HAP-1 (cell line): ENCODE measurements at regions not wholly inside any gene's neighbourhood (a gene's known extent, or its start where the extent isn't known, plus 50 kb on each side); places are given as distances from the start of the nearest gene placed in this dataset.
A peak's percentile ranks its signal among the peaks of the same experiment; 100 is the strongest.
"Not testable (repeated sequence)": the region's sequence is repeated elsewhere in the genome, so short reads cannot be mapped to it uniquely, and the experiment has no call there.

Experiments used
- DNase-seq, 2 experiments: peaks; one replicate each; pipeline ENCODE4 v3.0.0-alpha.2; 2016 to 2020; ENCODE audit warnings: low spot score in 2 of 2
- H3K27me3 ChIP-seq: fragments of 250-450 bp; sonication (Bioruptor Pico); 2 replicates; pipeline ENCODE4 v1.5.1; 2020; ENCODE audit warnings: low read depth, mild to moderate bottlenecking, moderate library complexity
- H3K36me3 ChIP-seq: fragments of 250-450 bp; sonication (Bioruptor Pico); replicated peaks from 2 replicates; pipeline ENCODE4 v1.5.1; 2020; ENCODE audit warnings: mild to moderate bottlenecking
- H3K4me1 ChIP-seq: fragments of 250-450 bp; sonication (Bioruptor Pico); 2 replicates; pipeline ENCODE4 v1.5.1; 2020; ENCODE audit warnings: mild to moderate bottlenecking
- H3K4me3 ChIP-seq: fragments of 250-450 bp; sonication (Bioruptor Pico); 2 replicates; pipeline ENCODE4 v1.5.1; 2020; ENCODE audit warnings: mild to moderate bottlenecking, moderate library complexity
- H3K9me3 ChIP-seq: fragments of 250-450 bp; sonication (Bioruptor Pico); 2 replicates; pipeline ENCODE4 v1.5.1; 2020; ENCODE audit warnings: mild to moderate bottlenecking, moderate library complexity
- in situ Hi-C: fragments of 300-500 bp; cut with MboI; formaldehyde crosslinking; loops from 3 replicates; pipeline ENCODE4 v1.14.3; 2020; ENCODE audit warnings: low sequenced_read_pairs, inconsistent platforms, mixed read lengths

- Histone ChIP-seq H3K27me3 (no peaks in the 10 kb centered on the region), H3K4me3 (no peak overlapping the region), H3K9me3 (peaks cover 2% of the 10 kb centered on the region; the same call in 1 of the 2 replicates), H3K36me3 (no peaks in the 10 kb centered on the region), H3K4me1 (no peaks in the 10 kb centered on the region)
- in situ Hi-C loops, result no loop called here
- DNase-seq, result peak in 1 of 2 experiments; percentile 82
These were observed 106.0 kb upstream of the TMTC1 start for GRCh38 chr12:29889737-29890136.

- H3K27me3 ChIP-seq, result no peaks in the 10 kb centered on the region
- DNase-seq, result no peak
- no peaks in the 10 kb centered on the region for H3K4me1 ChIP-seq
- in situ Hi-C loops, result no loop called here
- no peak overlapping the region for H3K4me3 ChIP-seq
- peaks cover 5% of the 10 kb centered on the region; the same call in 1 of the 2 replicates for H3K9me3 ChIP-seq
- no peaks in the 10 kb centered on the region for H3K36me3 ChIP-seq
These were observed 105.0 kb upstream of the TMTC1 start for GRCh38 chr12:29888777-29889176.

GRCh38 chr12:29884957-29885356, 101.2 kb upstream of the TMTC1 start:
- in situ Hi-C loops, H3K4me3 ChIP-seq, H3K27me3 ChIP-seq, H3K36me3 ChIP-seq, H3K9me3 ChIP-seq, H3K4me1 ChIP-seq: not testable (repeated sequence)
- peak in 1 of 2 experiments; percentile 15 for DNase-seq

- H3K4me1 ChIP-seq, result peaks cover 9% of the 10 kb centered on the region; the same call in 1 of the 2 replicates
- DNase-seq, result no peak
- no peak overlapping the region for H3K4me3 ChIP-seq
- in situ Hi-C loops, result no loop called here
- H3K36me3 ChIP-seq, result no peaks in the 10 kb centered on the region
- peaks cover 5% of the 10 kb centered on the region; the same call in 1 of the 2 replicates for H3K9me3 ChIP-seq
- H3K27me3 ChIP-seq, result no peaks in the 10 kb centered on the region
These were observed 100.3 kb upstream of the TMTC1 start for GRCh38 chr12:29883941-29884554.

GRCh38 chr12:29883525-29883924, 99.8 kb upstream of the TMTC1 start:
- in situ Hi-C loops, result no loop called here

GRCh38 chr12:29882846-29883245, 99.1 kb upstream of the TMTC1 start:
- peaks cover 9% of the 10 kb centered on the region; the same call in 1 of the 2 replicates for H3K4me1 ChIP-seq
- in situ Hi-C loops, result no loop called here
- peaks cover 2% of the 10 kb centered on the region; the same call in 1 of the 2 replicates for H3K9me3 ChIP-seq
- no peak overlapping the region for H3K4me3 ChIP-seq
- no peaks in the 10 kb centered on the region for H3K27me3 ChIP-seq
- H3K36me3 ChIP-seq, result no peaks in the 10 kb centered on the region
- peak; percentile 30 to 79 for DNase-seq

More at GRCh38 chr12:29883525-29883924, 99.8 kb upstream of the TMTC1 start:
- H3K4me1 ChIP-seq, result peaks cover 9% of the 10 kb centered on the region; the same call in 1 of the 2 replicates
- H3K36me3 ChIP-seq, result no peaks in the 10 kb centered on the region
- no peak for DNase-seq
- no peaks in the 10 kb centered on the region for H3K27me3 ChIP-seq
- H3K4me3 ChIP-seq, result no peak overlapping the region
- peaks cover 5% of the 10 kb centered on the region; the same call in 1 of the 2 replicates for H3K9me3 ChIP-seq

GRCh38 chr12:29880987-29881386, 97.2 kb upstream of the TMTC1 start:
- peaks cover 2% of the 10 kb centered on the region; the same call in 1 of the 2 replicates for H3K9me3 ChIP-seq
- in situ Hi-C loops, result no loop called here

GRCh38 chr12:29879606-29880308, 96.0 kb upstream of the TMTC1 start:
- peaks cover 9% of the 10 kb centered on the region; the same call in 1 of the 2 replicates for H3K4me1 ChIP-seq
- H3K36me3 ChIP-seq, result no peaks in the 10 kb centered on the region
- H3K27me3 ChIP-seq, result no peaks in the 10 kb centered on the region
- DNase-seq, result peak in 1 of 2 experiments; percentile 12
- in situ Hi-C loops, result no loop called here
- H3K9me3 ChIP-seq, result peaks cover 2% of the 10 kb centered on the region; the same call in 1 of the 2 replicates
- H3K4me3 ChIP-seq, result no peak overlapping the region

More at GRCh38 chr12:29880987-29881386, 97.2 kb upstream of the TMTC1 start:
- DNase-seq, result no peak
- Histone ChIP-seq H3K36me3 (no peaks in the 10 kb centered on the region), H3K4me1 (peaks cover 9% of the 10 kb centered on the region; the same call in 1 of the 2 replicates), H3K4me3 (no peak overlapping the region), H3K27me3 (no peaks in the 10 kb centered on the region)

- Histone ChIP-seq H3K4me3 (no peak overlapping the region), H3K9me3 (no peaks in the 10 kb centered on the region), H3K36me3 (no peaks in the 10 kb centered on the region), H3K4me1 (peaks cover 7% of the 10 kb centered on the region), H3K27me3 (no peaks in the 10 kb centered on the region; the same call in 1 of the 2 replicates)
- peak in 1 of 2 experiments; percentile 10 for DNase-seq
- in situ Hi-C loops, result no loop called here
These were observed 86.2 kb upstream of the TMTC1 start for GRCh38 chr12:29869946-29870345.

- in situ Hi-C loops, result no loop called here
- no peak for DNase-seq
- Histone ChIP-seq H3K36me3 (no peaks in the 10 kb centered on the region), H3K27me3 (no peaks in the 10 kb centered on the region), H3K9me3 (no peaks in the 10 kb centered on the region), H3K4me3 (no peak overlapping the region), H3K4me1 (peaks cover 7% of the 10 kb centered on the region)
These were observed 84.1 kb upstream of the TMTC1 start for GRCh38 chr12:29867823-29868222.

- in situ Hi-C loops, result no loop called here
- Histone ChIP-seq H3K27me3 (no peaks in the 10 kb centered on the region), H3K4me1 (no peaks in the 10 kb centered on the region), H3K9me3 (no peaks in the 10 kb centered on the region), H3K36me3 (no peaks in the 10 kb centered on the region), H3K4me3 (no peak overlapping the region)
- DNase-seq, result no peak
These were observed 79.9 kb upstream of the TMTC1 start for GRCh38 chr12:29863665-29864064.

GRCh38 chr12:29858270-29858786, 74.6 kb upstream of the TMTC1 start:
- in situ Hi-C loops, result no loop called here
- Histone ChIP-seq H3K4me3 (no peak overlapping the region), H3K36me3 (no peaks in the 10 kb centered on the region), H3K9me3 (no peaks in the 10 kb centered on the region), H3K27me3 (no peaks in the 10 kb centered on the region), H3K4me1 (no peaks in the 10 kb centered on the region)
- no peak for DNase-seq

GRCh38 chr12:29847246-29847645, 63.5 kb upstream of the TMTC1 start:
- Histone ChIP-seq H3K4me3 (no peak overlapping the region), H3K9me3 (peaks cover 3% of the 10 kb centered on the region; the same call in 1 of the 2 replicates), H3K36me3 (no peaks in the 10 kb centered on the region), H3K27me3 (no peaks in the 10 kb centered on the region), H3K4me1 (no peaks in the 10 kb centered on the region)
- in situ Hi-C loops, result no loop called here
- no peak for DNase-seq

GRCh38 chr12:29844667-29845066, 60.9 kb upstream of the TMTC1 start:
- Histone ChIP-seq H3K4me1 (no peaks in the 10 kb centered on the region), H3K27me3 (no peaks in the 10 kb centered on the region), H3K36me3 (no peaks in the 10 kb centered on the region), H3K4me3 (no peak overlapping the region), H3K9me3 (peaks cover 3% of the 10 kb centered on the region; the same call in 1 of the 2 replicates)
- in situ Hi-C loops, result no loop called here
- DNase-seq, result no peak
